ENCODE measurements at regions not wholly inside any gene's neighbourhood (a gene's known extent, or its start where the extent isn't known, plus 50 kb on each side); places are given as distances from the start of the nearest gene placed in this dataset.

DNA sequence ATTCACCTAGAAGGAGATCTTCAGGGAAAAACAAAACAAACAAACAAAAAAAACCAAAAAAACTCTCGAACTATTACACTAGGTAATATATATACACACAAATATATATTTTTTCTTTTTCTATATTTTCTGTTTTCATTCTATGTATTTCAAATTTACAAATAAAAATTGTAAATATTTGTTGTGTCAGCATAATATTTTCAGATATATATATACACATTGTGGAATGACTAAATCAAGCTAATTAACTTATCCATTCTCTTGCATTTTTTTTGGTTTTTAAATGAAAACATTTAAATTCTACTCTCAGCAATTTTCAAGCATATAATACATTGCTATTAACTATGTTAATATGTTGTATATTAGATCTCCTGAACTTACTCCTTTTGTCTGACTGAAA, 762.0 kb upstream of the PCDH10 start:
- H4K5ac ChIP-seq (ENCODE audit: insufficient read length, low read depth, low read length), result no peak overlapping the region
- TF ChIP-seq, protein P1, sequence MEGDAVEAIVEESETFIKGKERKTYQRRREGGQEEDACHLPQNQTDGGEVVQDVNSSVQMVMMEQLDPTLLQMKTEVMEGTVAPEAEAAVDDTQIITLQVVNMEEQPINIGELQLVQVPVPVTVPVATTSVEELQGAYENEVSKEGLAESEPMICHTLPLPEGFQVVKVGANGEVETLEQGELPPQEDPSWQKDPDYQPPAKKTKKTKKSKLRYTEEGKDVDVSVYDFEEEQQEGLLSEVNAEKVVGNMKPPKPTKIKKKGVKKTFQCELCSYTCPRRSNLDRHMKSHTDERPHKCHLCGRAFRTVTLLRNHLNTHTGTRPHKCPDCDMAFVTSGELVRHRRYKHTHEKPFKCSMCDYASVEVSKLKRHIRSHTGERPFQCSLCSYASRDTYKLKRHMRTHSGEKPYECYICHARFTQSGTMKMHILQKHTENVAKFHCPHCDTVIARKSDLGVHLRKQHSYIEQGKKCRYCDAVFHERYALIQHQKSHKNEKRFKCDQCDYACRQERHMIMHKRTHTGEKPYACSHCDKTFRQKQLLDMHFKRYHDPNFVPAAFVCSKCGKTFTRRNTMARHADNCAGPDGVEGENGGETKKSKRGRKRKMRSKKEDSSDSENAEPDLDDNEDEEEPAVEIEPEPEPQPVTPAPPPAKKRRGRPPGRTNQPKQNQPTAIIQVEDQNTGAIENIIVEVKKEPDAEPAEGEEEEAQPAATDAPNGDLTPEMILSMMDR (conservative IDR thresholded peaks at IDR 0.05), result no peak
- Mint-ChIP-seq H3K4me3 (no peak overlapping the region), H3K4me1 (no peaks in the 10 kb centered on the region; a peak in 1 of 4 replicates), H3K27me3 (ENCODE audit: low read depth) (no peaks in the 10 kb centered on the region), H3K27ac (no peak overlapping the region), H3K36me3 (ENCODE audit: insufficient read depth in 1 of 3, low read depth in 3 of 3) (peaks cover 6 to 24% (median 12%) of the 10 kb centered on the region in 3 experiments; a peak in 6 of 7 replicates), H3K9me3 (peaks cover 7 to 24% of the 10 kb centered on the region in 2 experiments; a peak in 4 of 5 replicates)
- no peak for DNase-seq
- no peak overlapping the region for H3K56ac ChIP-seq (ENCODE audit: insufficient read length, low read depth, low read length)
- H2AFZ ChIP-seq (ENCODE audit: low read length), result no peak overlapping the region
- H2BK20ac ChIP-seq (ENCODE audit: low read depth, low read length, poor library complexity, severe bottlenecking), result no peak overlapping the region
- no peaks in the 10 kb centered on the region for H3K79me2 ChIP-seq (ENCODE audit: insufficient read depth, low read length)
- no CpG with 5 or more reads among the region's 1 CpG for WGBS (ENCODE audit: extremely low coverage, insufficient read length, low lambda C conversion rate)
- no peak overlapping the region for H2BK5ac ChIP-seq (ENCODE audit: insufficient read length, low read length)
- no peaks in the 10 kb centered on the region for H3K27me3 ChIP-seq (ENCODE audit: insufficient read depth, low read length)
- H3K9me3 ChIP-seq (ENCODE audit: control insufficient read depth, low read depth, low read length), result no peaks in the 10 kb centered on the region
- no peak overlapping the region for H3K4me2 ChIP-seq (ENCODE audit: insufficient read depth, insufficient read length, low read length)
- H3K27ac ChIP-seq (ENCODE audit: insufficient read length, low read depth, low read length), result no peak overlapping the region
- no peaks in the 10 kb centered on the region for H3K79me1 ChIP-seq (ENCODE audit: insufficient read depth, low read depth, low read length, poor library complexity, severe bottlenecking)
- no peak overlapping the region for H3K14ac ChIP-seq (ENCODE audit: insufficient read depth, low read length)
- H3K23me2 ChIP-seq (ENCODE audit: insufficient read length, low read depth, low read length, poor library complexity, severe bottlenecking), result no peaks in the 10 kb centered on the region
- no peak overlapping the region for H2BK15ac ChIP-seq (ENCODE audit: low read depth, low read length)
- no peak overlapping the region for H3K23ac ChIP-seq (ENCODE audit: insufficient read length, low read depth, low read length)
- no peak overlapping the region for H3K4ac ChIP-seq (ENCODE audit: low read depth, low read length)
- H4K20me1 ChIP-seq (ENCODE audit: control insufficient read depth, insufficient read depth, insufficient read length), result no peaks in the 10 kb centered on the region
- no peak overlapping the region for H2BK120ac ChIP-seq (ENCODE audit: low read depth, low read length, poor library complexity, severe bottlenecking)
- H4K91ac ChIP-seq (ENCODE audit: insufficient read length, low read depth, low read length), result no peak overlapping the region
- H3K4me1 ChIP-seq (ENCODE audit: insufficient read depth, low read length), result no peaks in the 10 kb centered on the region
- H3K18ac ChIP-seq (ENCODE audit: insufficient read length, low read depth, low read length), result no peak overlapping the region
- no peak overlapping the region for H3T11ph ChIP-seq (ENCODE audit: low read length)
- H4K8ac ChIP-seq (replicated peaks; ENCODE audit: insufficient read length, low read depth, low read length), result no peak overlapping the region
- no peak overlapping the region for H3K9ac ChIP-seq (ENCODE audit: extremely low read depth, insufficient read length, low read length)
- no peak overlapping the region for H2BK12ac ChIP-seq (ENCODE audit: insufficient read length, low read depth, low read length)
- no peak overlapping the region for H2AK5ac ChIP-seq (ENCODE audit: insufficient read length, low read length)
